Mammary epithelial cell (primary cell): ENCODE measurements at regions not wholly inside any gene's neighbourhood (a gene's known extent, or its start where the extent isn't known, plus 50 kb on each side); places are given as distances from the start of the nearest gene placed in this dataset.

Source experiments
- CTCF ChIP-seq, 2 donors: IDR thresholded peaks in 1 of 2; conservative IDR thresholded peaks in 1 of 2; 2 replicates each; pipeline ENCODE4 v1.5.1; 2011 to 2012; ENCODE audit warnings: inconsistent platforms in 2 of 2, low read length in 2 of 2, mild to moderate bottlenecking in 2 of 2, control low read depth in 1 of 2, low read depth in 1 of 2; ENCODE audit not compliant: insufficient read depth in 1 of 2; ENCODE audit errors: extremely low read depth in 1 of 2
- EZH2 ChIP-seq: IDR thresholded peaks from 2 replicates; pipeline ENCODE4 v1.6.1; 2012; ENCODE audit warnings: low read length, inconsistent platforms, borderline replicate concordance

- TF ChIP-seq CTCF (conservative IDR thresholded peaks at IDR 0.05 in 1 of 2, IDR thresholded peaks at IDR 0.05 in 1 of 2; ENCODE audit: extremely low read depth in 1 of 2, insufficient read depth in 1 of 2, low read depth in 1 of 2, low read length in 2 of 2) (no peak), EZH2 (no peak)
Observed at GRCh38 chr9:106419829-106420228, 443.1 kb upstream of the ZNF462 start.
